IMR-90 (cell line): ENCODE measurements at regions not wholly inside any gene's neighbourhood (a gene's known extent, or its start where the extent isn't known, plus 50 kb on each side); places are given as distances from the start of the nearest gene placed in this dataset.

Experiments used
- BHLHE40 ChIP-seq: fragments of 150-350 bp; IDR thresholded peaks from 2 replicates; pipeline ENCODE4 v1.6.1; 2016; ENCODE audit warnings: mild to moderate bottlenecking, low read depth, low read length
- MXI1 ChIP-seq: IDR thresholded peaks from 2 replicates; pipeline ENCODE4 v1.6.1; 2012; ENCODE audit warnings: low read depth, mild to moderate bottlenecking, low read length, moderate library complexity, borderline replicate concordance
- POLR2A ChIP-seq: IDR thresholded peaks from 2 replicates; pipeline ENCODE4 v1.6.1; 2012; ENCODE audit warnings: mild to moderate bottlenecking, low read depth, low read length
- SMC3 ChIP-seq: fragments of 150-350 bp; IDR thresholded peaks from 2 replicates; pipeline ENCODE4 v1.6.1; 2016; ENCODE audit warnings: low read depth, mild to moderate bottlenecking, antibody characterized with exemption, low read length, moderate library complexity

GRCh38 chr13:59043016-59043415, 1120.7 kb downstream of the DIAPH3 start:
- TF ChIP-seq POLR2A (no peak), SMC3 (no peak), BHLHE40 (no peak), MXI1 (no peak)
